Cardiac fibroblast (primary cell): ENCODE measurements at regions not wholly inside any gene's neighbourhood (a gene's known extent, or its start where the extent isn't known, plus 50 kb on each side); places are given as distances from the start of the nearest gene placed in this dataset.

Source experiments
- DNase-seq, 2 donors: peaks; one replicate each; pipeline versions ENCODE4 v3.0.0 to v3.0.0-alpha.2; 2010; ENCODE audit warnings: low read depth in 2 of 2
- H3K4me3 ChIP-seq, 2 donors: replicated peaks in 1 of 2; 1 replicate in 1 of 2; 2 replicates in 1 of 2; pipeline ENCODE4 v1.5.1; 2011; ENCODE audit warnings: low read depth in 2 of 2, low read length in 2 of 2, mild to moderate bottlenecking in 2 of 2, moderate library complexity in 1 of 2
- CTCF ChIP-seq: IDR thresholded peaks from one replicate; pipeline ENCODE4 v1.5.1; 2011; ENCODE audit warnings: low read depth, mild to moderate bottlenecking, low read length, inconsistent platforms

- no peak overlapping the region for H3K4me3 ChIP-seq
- no peak for TF ChIP-seq CTCF
- no peak for DNase-seq
Observed at GRCh38 chr4:141573678-141574077, 62.7 kb upstream of the IL15 start.

GRCh38 chr4:141575884-141576283 is 60.5 kb upstream of the IL15 start:
- no peak overlapping the region for H3K4me3 ChIP-seq
- no peak for TF ChIP-seq CTCF
- peak; percentile 7 to 49 for DNase-seq

- no peak overlapping the region for H3K4me3 ChIP-seq
- TF ChIP-seq CTCF, result no peak
- no peak for DNase-seq
Observed at GRCh38 chr4:141576585-141577110, 59.7 kb upstream of the IL15 start.

GRCh38 chr4:141578451-141578850 is 57.9 kb upstream of the IL15 start:
- no peak overlapping the region for H3K4me3 ChIP-seq
- DNase-seq, result no peak
- no peak for TF ChIP-seq CTCF

- DNase-seq, result peak in 1 of 2 donors; percentile 36
- H3K4me3 ChIP-seq, result no peak overlapping the region
- no peak for TF ChIP-seq CTCF
Observed at GRCh38 chr4:141580523-141580922, 55.9 kb upstream of the IL15 start.
